ENCODE measurements at regions not wholly inside any gene's neighbourhood (a gene's known extent, or its start where the extent isn't known, plus 50 kb on each side); places are given as distances from the start of the nearest gene placed in this dataset.
"Not testable (repeated sequence)": the region's sequence is repeated elsewhere in the genome, so short reads cannot be mapped to it uniquely, and the experiment has no call there.

DNA sequence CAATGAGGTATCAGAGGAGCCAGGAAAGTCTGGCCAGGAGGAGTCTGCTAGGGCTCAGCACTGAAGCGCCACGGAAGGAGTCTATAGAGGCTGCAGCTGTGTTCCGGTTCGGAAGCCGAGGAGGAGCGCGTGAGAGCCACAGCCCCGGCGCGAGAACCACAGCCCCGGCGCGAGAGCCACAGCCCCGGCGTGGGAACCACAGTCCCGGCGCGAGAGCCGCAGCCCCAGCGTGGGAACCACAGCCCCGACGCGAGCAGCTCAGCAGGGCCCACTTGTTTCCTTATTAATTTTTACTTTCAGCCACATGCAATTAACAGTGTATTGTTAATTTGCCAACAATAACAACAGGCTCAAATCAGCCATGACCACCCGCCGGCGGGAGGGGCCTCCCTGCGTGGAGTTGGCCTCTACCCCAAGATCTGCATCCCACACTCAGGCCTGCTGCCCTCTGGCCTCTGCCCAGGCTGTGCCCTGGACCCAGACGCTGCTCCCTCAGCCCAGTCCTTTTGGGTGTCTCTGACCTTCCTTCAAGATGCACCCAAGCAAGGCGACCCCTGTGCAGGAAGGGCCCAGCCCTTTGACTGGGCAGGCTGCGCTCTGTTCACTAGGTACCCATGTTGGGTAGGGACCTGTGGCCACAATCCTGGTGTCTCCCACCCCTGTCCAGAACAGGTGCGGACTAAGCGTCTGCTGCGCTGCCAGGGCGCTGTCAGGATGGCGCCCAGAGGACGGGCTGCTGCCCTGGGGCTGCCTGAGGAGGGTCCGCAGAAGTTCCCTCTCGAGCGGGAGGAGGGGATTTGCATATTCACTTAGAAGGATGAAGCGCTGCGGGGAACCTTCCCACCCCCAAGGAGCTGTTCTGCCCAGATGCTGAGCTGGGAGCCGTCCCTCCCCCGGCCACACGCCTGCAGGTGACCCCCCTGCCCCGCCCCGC, 113.8 kb downstream of the ADRA2C start:
- Histone ChIP-seq H3K27ac (ENCODE audit: low read length) (no peak overlapping the region), H3K4me3 (ENCODE audit: low read depth in 1 of 2, low read length in 2 of 2) (no peak overlapping the region), H3K27me3 (ENCODE audit: low read depth, low read length) (peaks cover 17% of the 10 kb centered on the region), H3K9me3 (ENCODE audit: control insufficient read depth in 1 of 2, low read length in 2 of 2) (peaks cover 0 to 4% of the 10 kb centered on the region in 2 donors), H3K36me3 (ENCODE audit: control insufficient read depth in 1 of 2, insufficient read depth in 2 of 2, low read length in 2 of 2) (no peaks in the 10 kb centered on the region), H3K4me1 (ENCODE audit: control insufficient read depth in 1 of 2, insufficient read depth in 2 of 2, low read length in 2 of 2) (peaks cover 0 to 13% of the 10 kb centered on the region in 2 donors)

DNA sequence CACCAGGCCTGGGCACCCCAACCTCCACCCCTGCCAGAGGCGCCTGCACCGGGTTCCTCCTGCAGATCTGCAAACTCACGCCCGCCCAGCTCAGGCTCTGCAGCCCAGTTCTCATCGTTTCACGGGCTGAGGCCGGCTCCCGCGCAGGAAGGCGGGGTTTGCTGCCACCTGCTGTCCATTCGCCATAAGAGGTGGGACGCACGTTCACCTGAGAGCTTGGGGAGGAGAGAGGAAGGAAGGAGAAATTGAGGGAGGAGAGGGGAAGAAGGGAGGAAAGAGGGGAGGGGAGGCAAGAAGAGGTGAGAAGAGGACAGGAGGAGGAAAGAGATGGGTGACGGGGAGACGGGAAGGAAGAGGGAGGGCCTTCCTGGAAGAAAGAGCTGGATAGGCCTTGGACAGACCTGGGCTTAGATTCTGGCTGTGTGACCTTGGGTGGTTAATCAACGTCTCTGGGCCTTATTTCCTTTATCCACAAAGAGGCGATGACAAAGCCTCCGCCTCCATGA, 114.5 kb downstream of the ADRA2C start:
- Histone ChIP-seq H3K9me3 (ENCODE audit: control insufficient read depth in 1 of 2, low read length in 2 of 2) (peaks cover 0 to 4% of the 10 kb centered on the region in 2 donors), H3K4me1 (ENCODE audit: control insufficient read depth in 1 of 2, insufficient read depth in 2 of 2, low read length in 2 of 2) (peaks cover 0 to 13% of the 10 kb centered on the region in 2 donors), H3K27me3 (ENCODE audit: low read depth, low read length) (peaks cover 17% of the 10 kb centered on the region)

DNA sequence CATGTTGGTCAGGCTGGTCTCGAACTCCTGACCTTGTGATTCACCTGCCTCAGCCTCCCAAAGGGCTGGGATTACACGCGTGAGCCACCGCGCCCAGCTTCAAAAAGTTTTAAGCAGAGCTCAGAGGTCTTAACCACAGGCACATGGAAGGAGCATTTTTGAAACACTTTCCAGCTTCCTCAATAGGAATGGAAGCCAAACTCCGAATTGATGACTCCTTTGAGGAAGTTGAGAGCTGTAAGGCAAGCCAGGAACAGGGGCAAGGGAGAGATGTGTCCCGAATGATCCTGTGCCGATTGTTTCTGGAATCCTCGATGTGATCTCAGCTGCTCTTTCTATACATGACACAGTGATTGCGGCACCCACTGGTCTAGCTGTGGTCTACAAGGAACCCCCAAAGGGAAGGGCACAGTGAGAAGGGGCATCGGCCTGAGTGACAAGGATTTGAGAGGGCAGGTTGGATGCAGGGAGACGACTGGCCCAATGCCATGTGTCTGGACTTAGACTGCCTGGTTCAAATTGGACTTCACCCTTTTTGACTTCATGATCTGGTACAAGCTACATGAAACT, 116.2 kb downstream of the ADRA2C start:
- H3K27ac ChIP-seq (ENCODE audit: low read length); H3K9me3 ChIP-seq (ENCODE audit: control insufficient read depth in 1 of 2, low read length in 2 of 2); H3K4me3 ChIP-seq (ENCODE audit: low read depth in 1 of 2, low read length in 2 of 2); H3K36me3 ChIP-seq (ENCODE audit: control insufficient read depth in 1 of 2, insufficient read depth in 2 of 2, low read length in 2 of 2): not testable (repeated sequence)
- peaks cover 17% of the 10 kb centered on the region for H3K27me3 ChIP-seq (ENCODE audit: low read depth, low read length)
- peaks cover 0 to 13% of the 10 kb centered on the region in 2 donors for H3K4me1 ChIP-seq (ENCODE audit: control insufficient read depth in 1 of 2, insufficient read depth in 2 of 2, low read length in 2 of 2)

More for the DNA sequence above, 114.5 kb downstream of the ADRA2C start:
- no peak overlapping the region for H3K4me3 ChIP-seq (ENCODE audit: low read depth in 1 of 2, low read length in 2 of 2)
- no peak overlapping the region for H3K27ac ChIP-seq (ENCODE audit: low read length)
- no peaks in the 10 kb centered on the region for H3K36me3 ChIP-seq (ENCODE audit: control insufficient read depth in 1 of 2, insufficient read depth in 2 of 2, low read length in 2 of 2)

DNA sequence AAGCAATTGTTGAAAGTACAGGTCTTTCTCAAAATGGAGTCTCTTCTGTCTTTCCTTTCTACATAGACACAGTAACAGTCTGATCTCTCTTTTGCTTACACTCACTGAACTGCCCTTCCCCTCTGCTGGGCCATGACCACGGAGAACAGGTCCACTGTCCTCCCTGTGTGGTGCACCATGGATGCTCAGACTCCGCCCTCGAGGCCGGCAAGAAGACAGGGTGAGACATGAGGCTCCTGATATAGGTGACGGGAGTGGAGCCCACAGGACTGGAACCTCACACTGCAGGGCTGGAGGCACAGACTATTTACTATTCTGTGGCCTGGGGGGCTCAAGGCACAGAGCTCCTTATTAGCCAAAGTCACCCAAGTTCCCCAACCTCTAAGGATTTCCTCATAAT, 118.1 kb downstream of the ADRA2C start:
- not testable (repeated sequence) for H3K36me3 ChIP-seq (ENCODE audit: control insufficient read depth in 1 of 2, insufficient read depth in 2 of 2, low read length in 2 of 2); H3K4me3 ChIP-seq (ENCODE audit: low read depth in 1 of 2, low read length in 2 of 2); H3K9me3 ChIP-seq (ENCODE audit: control insufficient read depth in 1 of 2, low read length in 2 of 2); H3K27ac ChIP-seq (ENCODE audit: low read length)
- Histone ChIP-seq H3K4me1 (ENCODE audit: control insufficient read depth in 1 of 2, insufficient read depth in 2 of 2, low read length in 2 of 2) (peaks cover 0 to 13% of the 10 kb centered on the region in 2 donors), H3K27me3 (ENCODE audit: low read depth, low read length) (peaks cover 11% of the 10 kb centered on the region)

DNA sequence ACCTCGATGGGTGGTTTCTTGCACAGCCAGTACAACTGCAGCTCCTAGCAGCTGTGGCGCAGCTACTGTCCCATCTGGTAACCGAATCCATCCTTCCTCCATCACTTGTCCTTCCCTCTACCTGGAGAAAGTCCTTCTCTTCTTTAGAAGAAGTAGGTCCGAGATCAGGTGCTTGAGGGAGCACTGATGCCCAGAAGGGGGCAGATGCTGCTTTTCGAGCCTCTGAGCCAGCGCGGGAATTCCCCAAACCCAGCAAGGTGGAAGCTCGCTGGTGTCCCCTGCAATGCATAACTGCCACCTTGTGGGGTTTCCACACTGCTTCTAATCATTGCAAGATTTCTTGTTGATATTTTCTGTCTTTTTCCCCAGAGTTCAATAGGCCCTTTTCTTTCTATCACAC, 127.4 kb downstream of the ADRA2C start:
- H3K36me3 ChIP-seq (ENCODE audit: control insufficient read depth in 1 of 2, insufficient read depth in 2 of 2, low read length in 2 of 2): not testable (repeated sequence)

DNA sequence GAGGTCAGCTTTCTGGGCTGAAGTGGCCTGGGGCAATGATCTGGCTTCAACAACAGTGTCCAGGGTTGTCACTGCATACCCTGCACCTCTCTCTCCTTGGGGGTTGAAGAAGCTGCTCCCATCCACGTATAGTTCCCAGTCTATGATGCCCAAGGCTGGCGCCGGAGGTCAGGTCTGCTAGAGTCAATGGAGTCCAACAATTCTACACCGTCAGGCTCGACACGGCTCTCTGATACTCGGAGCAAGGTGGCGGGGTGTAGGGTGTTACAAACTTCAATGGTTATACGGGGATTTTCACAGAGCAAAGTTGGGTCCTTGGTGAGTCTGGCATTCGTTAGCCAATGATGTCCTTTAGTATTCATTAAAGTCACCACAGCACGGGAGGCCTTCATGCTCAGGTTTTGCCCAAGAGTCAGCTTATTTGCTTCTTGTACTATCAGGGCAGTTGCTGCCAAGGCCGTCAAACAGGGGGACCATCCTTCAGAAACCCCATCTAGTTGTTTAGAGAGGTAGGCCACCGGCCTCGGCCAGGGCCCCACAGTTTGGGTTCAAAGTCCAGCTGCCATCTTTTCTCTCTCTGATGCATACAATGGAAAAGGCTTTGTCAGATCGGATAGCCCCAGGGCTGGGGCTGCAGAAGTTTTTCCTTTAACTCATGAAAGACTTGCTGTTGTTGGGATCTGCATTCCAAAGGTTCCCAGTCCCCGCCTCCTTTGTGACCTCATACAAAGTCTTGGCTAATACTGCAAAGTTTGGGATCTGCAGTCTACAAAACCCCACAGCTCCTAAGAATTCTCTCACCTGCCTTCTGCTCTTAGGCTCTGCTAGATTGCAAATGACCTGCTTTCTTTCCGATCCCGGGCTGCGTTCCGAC, 128.1 kb downstream of the ADRA2C start:
- H3K9me3 ChIP-seq (ENCODE audit: control insufficient read depth in 1 of 2, low read length in 2 of 2); H3K4me3 ChIP-seq (ENCODE audit: low read depth in 1 of 2, low read length in 2 of 2); H3K27me3 ChIP-seq (ENCODE audit: low read depth, low read length); H3K4me1 ChIP-seq (ENCODE audit: control insufficient read depth in 1 of 2, insufficient read depth in 2 of 2, low read length in 2 of 2); H3K36me3 ChIP-seq (ENCODE audit: control insufficient read depth in 1 of 2, insufficient read depth in 2 of 2, low read length in 2 of 2); H3K27ac ChIP-seq (ENCODE audit: low read length): not testable (repeated sequence)

More for the DNA sequence above, 127.4 kb downstream of the ADRA2C start:
- H3K4me3 ChIP-seq (ENCODE audit: low read depth in 1 of 2, low read length in 2 of 2); H3K9me3 ChIP-seq (ENCODE audit: control insufficient read depth in 1 of 2, low read length in 2 of 2); H3K27ac ChIP-seq (ENCODE audit: low read length); H3K4me1 ChIP-seq (ENCODE audit: control insufficient read depth in 1 of 2, insufficient read depth in 2 of 2, low read length in 2 of 2); H3K27me3 ChIP-seq (ENCODE audit: low read depth, low read length): not testable (repeated sequence)

DNA sequence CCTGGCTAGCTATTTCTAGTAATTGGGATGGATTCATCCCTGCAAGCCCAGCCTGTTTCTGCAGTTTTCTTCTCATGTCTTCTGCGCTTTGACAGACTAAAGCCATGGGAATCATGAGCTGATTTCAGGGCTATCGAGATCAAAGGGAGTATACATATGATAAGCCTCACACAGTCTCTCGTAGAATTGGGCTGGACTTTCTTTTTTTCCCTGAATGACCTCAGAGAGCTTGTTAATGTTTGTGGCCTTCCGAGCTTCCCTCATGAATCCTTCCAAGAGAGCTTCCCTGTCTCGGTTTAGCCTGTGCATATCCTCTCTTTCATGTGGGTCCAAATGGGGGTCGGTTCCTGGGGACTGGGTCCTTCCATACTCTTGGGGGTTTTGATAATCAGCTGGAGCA, 130.3 kb downstream of the ADRA2C start:
- no peaks in the 10 kb centered on the region for H3K9me3 ChIP-seq (ENCODE audit: control insufficient read depth in 1 of 2, low read length in 2 of 2)
- no peak overlapping the region for H3K4me3 ChIP-seq (ENCODE audit: low read depth in 1 of 2, low read length in 2 of 2)
- no peaks in the 10 kb centered on the region for H3K36me3 ChIP-seq (ENCODE audit: control insufficient read depth in 1 of 2, insufficient read depth in 2 of 2, low read length in 2 of 2)
- H3K27ac ChIP-seq (ENCODE audit: low read length): no peak overlapping the region
- no peaks in the 10 kb centered on the region for H3K27me3 ChIP-seq (ENCODE audit: low read depth, low read length)
- no peaks in the 10 kb centered on the region for H3K4me1 ChIP-seq (ENCODE audit: control insufficient read depth in 1 of 2, insufficient read depth in 2 of 2, low read length in 2 of 2)

DNA sequence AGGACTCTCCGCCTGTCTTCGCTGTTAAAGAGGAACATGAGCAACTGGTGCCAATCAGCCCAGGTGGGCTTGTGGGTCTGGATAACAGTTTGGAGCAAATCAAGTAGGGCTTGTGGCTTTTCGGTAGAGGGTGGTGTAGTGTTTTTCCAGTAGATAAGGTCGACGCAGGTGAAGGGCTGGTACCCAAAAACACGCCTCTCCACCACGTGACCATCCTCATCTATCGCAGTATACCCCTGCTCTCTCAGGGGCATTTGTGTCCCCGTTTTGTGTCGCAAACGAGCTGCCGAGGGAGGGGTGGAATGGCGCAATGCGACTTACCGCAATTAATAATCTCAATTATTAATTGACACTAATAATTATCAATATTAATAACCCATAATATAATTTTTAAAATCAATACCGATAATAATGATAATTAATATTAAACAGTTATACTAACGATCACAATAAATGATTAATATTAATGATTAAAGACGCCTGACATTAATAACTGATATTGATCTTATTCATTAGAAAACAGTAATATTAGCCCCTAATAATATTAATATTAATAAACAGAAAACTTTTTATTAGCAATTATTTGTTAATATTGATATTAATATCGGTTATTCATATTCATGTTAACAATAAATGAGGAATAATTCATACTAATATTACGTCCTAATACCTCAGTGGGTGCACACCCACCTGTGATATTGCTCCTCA, 130.8 kb downstream of the ADRA2C start:
- H3K36me3 ChIP-seq (ENCODE audit: control insufficient read depth in 1 of 2, insufficient read depth in 2 of 2, low read length in 2 of 2); H3K4me3 ChIP-seq (ENCODE audit: low read depth in 1 of 2, low read length in 2 of 2); H3K27me3 ChIP-seq (ENCODE audit: low read depth, low read length); H3K4me1 ChIP-seq (ENCODE audit: control insufficient read depth in 1 of 2, insufficient read depth in 2 of 2, low read length in 2 of 2); H3K9me3 ChIP-seq (ENCODE audit: control insufficient read depth in 1 of 2, low read length in 2 of 2); H3K27ac ChIP-seq (ENCODE audit: low read length): not testable (repeated sequence)

DNA sequence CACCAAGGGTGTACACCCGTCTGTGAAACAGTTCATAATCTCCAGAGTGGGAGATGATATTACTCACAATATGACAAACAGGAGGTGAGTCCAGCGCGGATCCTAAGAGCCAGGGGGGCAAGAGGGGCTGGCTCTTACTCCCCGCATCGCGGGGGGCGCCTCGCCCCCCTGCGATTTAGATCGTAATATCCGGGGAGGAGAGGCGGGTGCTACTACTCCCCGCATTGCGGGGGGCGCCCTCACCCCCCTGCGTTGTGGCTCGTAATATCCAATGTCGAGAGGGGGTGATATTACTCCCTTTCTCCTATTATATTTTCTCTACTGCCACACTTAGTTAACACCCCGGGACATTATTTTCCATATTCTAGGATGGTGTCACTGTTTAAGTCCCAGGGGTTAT, 131.9 kb downstream of the ADRA2C start:
- Histone ChIP-seq H3K27me3 (ENCODE audit: low read depth, low read length) (no peaks in the 10 kb centered on the region), H3K9me3 (ENCODE audit: control insufficient read depth in 1 of 2, low read length in 2 of 2) (no peaks in the 10 kb centered on the region), H3K4me3 (ENCODE audit: low read depth in 1 of 2, low read length in 2 of 2) (no peak overlapping the region), H3K36me3 (ENCODE audit: control insufficient read depth in 1 of 2, insufficient read depth in 2 of 2, low read length in 2 of 2) (no peaks in the 10 kb centered on the region), H3K4me1 (ENCODE audit: control insufficient read depth in 1 of 2, insufficient read depth in 2 of 2, low read length in 2 of 2) (no peaks in the 10 kb centered on the region), H3K27ac (ENCODE audit: low read length) (no peak overlapping the region)

DNA sequence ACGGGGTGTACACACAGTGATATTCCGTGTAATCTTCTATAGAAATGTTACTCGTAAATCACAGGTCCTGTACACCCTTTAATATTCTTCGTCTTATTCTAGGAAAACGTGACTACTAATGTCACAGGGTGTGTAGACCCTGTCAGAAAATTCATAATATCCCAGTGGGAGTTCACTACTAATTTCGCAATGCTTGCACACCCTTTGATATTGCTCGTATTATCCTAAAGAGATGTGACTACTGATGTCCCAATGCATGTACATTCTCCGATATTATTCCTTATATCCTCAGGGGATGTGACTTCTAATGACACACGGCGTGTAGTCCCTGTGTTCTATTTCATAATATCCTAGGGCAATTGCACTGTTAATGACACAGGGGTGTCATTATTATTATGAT, 132.7 kb downstream of the ADRA2C start:
- H3K27ac ChIP-seq (ENCODE audit: low read length); H3K4me3 ChIP-seq (ENCODE audit: low read depth in 1 of 2, low read length in 2 of 2); H3K36me3 ChIP-seq (ENCODE audit: control insufficient read depth in 1 of 2, insufficient read depth in 2 of 2, low read length in 2 of 2); H3K4me1 ChIP-seq (ENCODE audit: control insufficient read depth in 1 of 2, insufficient read depth in 2 of 2, low read length in 2 of 2); H3K27me3 ChIP-seq (ENCODE audit: low read depth, low read length); H3K9me3 ChIP-seq (ENCODE audit: control insufficient read depth in 1 of 2, low read length in 2 of 2): not testable (repeated sequence)

Measured in muscle layer of duodenum (tissue), 2 donors.